ENCODE measurements at regions not wholly inside any gene's neighbourhood (a gene's known extent, or its start where the extent isn't known, plus 50 kb on each side); places are given as distances from the start of the nearest gene placed in this dataset.

GRCh38 chr6:21807299-21808044 lies 213.9 kb downstream of the SOX4 start:
- Mint-ChIP-seq H3K36me3 (ENCODE audit: low read depth) (no peaks in the 10 kb centered on the region), H3K4me3 (no peak overlapping the region), H3K4me1 (no peaks in the 10 kb centered on the region), H3K27ac (no peak overlapping the region), H3K27me3 (no peaks in the 10 kb centered on the region)
- H3K9me3 ChIP-seq (ENCODE audit: control insufficient read depth, low read length, poor library complexity, severe bottlenecking) = no peaks in the 10 kb centered on the region
- no peak for DNase-seq
- no peak for ATAC-seq

- DNase-seq = no peak
- H3K27me3 Mint-ChIP-seq = no peaks in the 10 kb centered on the region
- H3K36me3 Mint-ChIP-seq (ENCODE audit: low read depth) = no peaks in the 10 kb centered on the region
- H3K4me3 Mint-ChIP-seq = no peak overlapping the region
- ATAC-seq = no peak
- H3K9me3 ChIP-seq (ENCODE audit: control insufficient read depth, low read length, poor library complexity, severe bottlenecking) = no peaks in the 10 kb centered on the region
- no peak overlapping the region for H3K27ac Mint-ChIP-seq
- no peaks in the 10 kb centered on the region for H3K4me1 Mint-ChIP-seq
Measured at GRCh38 chr6:21808045-21808470, 214.5 kb downstream of the SOX4 start.

- no peaks in the 10 kb centered on the region for H3K36me3 Mint-ChIP-seq (ENCODE audit: low read depth)
- no peak overlapping the region for H3K4me3 Mint-ChIP-seq
- ATAC-seq = no peak
Measured at GRCh38 chr6:21808551-21809242, 215.1 kb downstream of the SOX4 start.

GRCh38 chr6:21811484-21811883 lies 217.9 kb downstream of the SOX4 start:
- DNase-seq (no peak), ATAC-seq (no peak)
- Mint-ChIP-seq H3K4me3 (no peak overlapping the region), H3K27ac (no peak overlapping the region), H3K36me3 (ENCODE audit: low read depth) (no peaks in the 10 kb centered on the region), H3K27me3 (no peaks in the 10 kb centered on the region), H3K4me1 (no peaks in the 10 kb centered on the region)
- no peaks in the 10 kb centered on the region for H3K9me3 ChIP-seq (ENCODE audit: control insufficient read depth, low read length, poor library complexity, severe bottlenecking)

More at GRCh38 chr6:21808551-21809242, 215.1 kb downstream of the SOX4 start:
- no peaks in the 10 kb centered on the region for H3K4me1 Mint-ChIP-seq
- no peak overlapping the region for H3K27ac Mint-ChIP-seq
- no peak for DNase-seq
- no peaks in the 10 kb centered on the region for H3K9me3 ChIP-seq (ENCODE audit: control insufficient read depth, low read length, poor library complexity, severe bottlenecking)
- H3K27me3 Mint-ChIP-seq = no peaks in the 10 kb centered on the region

GRCh38 chr6:21816231-21816630 lies 222.7 kb downstream of the SOX4 start:
- Mint-ChIP-seq H3K36me3 (ENCODE audit: low read depth) (no peaks in the 10 kb centered on the region), H3K27me3 (no peaks in the 10 kb centered on the region), H3K4me1 (no peaks in the 10 kb centered on the region), H3K4me3 (no peak overlapping the region), H3K27ac (no peak overlapping the region)
- DNase-seq (no peak), ATAC-seq (no peak)
- no peaks in the 10 kb centered on the region for H3K9me3 ChIP-seq (ENCODE audit: control insufficient read depth, low read length, poor library complexity, severe bottlenecking)

- H3K36me3 Mint-ChIP-seq (ENCODE audit: low read depth) = no peaks in the 10 kb centered on the region
- no peaks in the 10 kb centered on the region for H3K9me3 ChIP-seq (ENCODE audit: control insufficient read depth, low read length, poor library complexity, severe bottlenecking)
- no peak for ATAC-seq
Measured at GRCh38 chr6:21820442-21820841, 226.9 kb downstream of the SOX4 start.

GRCh38 chr6:21823371-21823770 lies 229.8 kb downstream of the SOX4 start:
- H3K36me3 Mint-ChIP-seq (ENCODE audit: low read depth) = no peaks in the 10 kb centered on the region
- no peaks in the 10 kb centered on the region for H3K4me1 Mint-ChIP-seq
- H3K4me3 Mint-ChIP-seq = no peak overlapping the region
- no peaks in the 10 kb centered on the region for H3K9me3 ChIP-seq (ENCODE audit: control insufficient read depth, low read length, poor library complexity, severe bottlenecking)
- DNase-seq (no peak), ATAC-seq (no peak)
- no peaks in the 10 kb centered on the region for H3K27me3 Mint-ChIP-seq
- no peak overlapping the region for H3K27ac Mint-ChIP-seq

More at GRCh38 chr6:21820442-21820841, 226.9 kb downstream of the SOX4 start:
- no peak for DNase-seq
- Mint-ChIP-seq H3K27ac (no peak overlapping the region), H3K4me1 (no peaks in the 10 kb centered on the region), H3K4me3 (no peak overlapping the region), H3K27me3 (no peaks in the 10 kb centered on the region)

GRCh38 chr6:21824431-21825177 lies 231.1 kb downstream of the SOX4 start:
- Mint-ChIP-seq H3K27ac (no peak overlapping the region), H3K4me3 (no peak overlapping the region), H3K27me3 (no peaks in the 10 kb centered on the region), H3K4me1 (no peaks in the 10 kb centered on the region), H3K36me3 (ENCODE audit: low read depth) (no peaks in the 10 kb centered on the region)
- no peak for DNase-seq
- no peak for ATAC-seq
- H3K9me3 ChIP-seq (ENCODE audit: control insufficient read depth, low read length, poor library complexity, severe bottlenecking) = no peaks in the 10 kb centered on the region

GRCh38 chr6:21826023-21826422 lies 232.5 kb downstream of the SOX4 start:
- no peaks in the 10 kb centered on the region for H3K27me3 Mint-ChIP-seq
- no peaks in the 10 kb centered on the region for H3K4me1 Mint-ChIP-seq
- H3K27ac Mint-ChIP-seq = no peak overlapping the region
- H3K36me3 Mint-ChIP-seq (ENCODE audit: low read depth) = no peaks in the 10 kb centered on the region
- no peak overlapping the region for H3K4me3 Mint-ChIP-seq
- no peaks in the 10 kb centered on the region for H3K9me3 ChIP-seq (ENCODE audit: control insufficient read depth, low read length, poor library complexity, severe bottlenecking)
- ATAC-seq (no peak), DNase-seq (no peak)

- no peaks in the 10 kb centered on the region for H3K36me3 Mint-ChIP-seq (ENCODE audit: low read depth)
- no peak overlapping the region for H3K4me3 Mint-ChIP-seq
- no peak overlapping the region for H3K27ac Mint-ChIP-seq
- no peaks in the 10 kb centered on the region for H3K4me1 Mint-ChIP-seq
- DNase-seq (no peak), ATAC-seq (no peak)
- no peaks in the 10 kb centered on the region for H3K27me3 Mint-ChIP-seq
- H3K9me3 ChIP-seq (ENCODE audit: control insufficient read depth, low read length, poor library complexity, severe bottlenecking) = no peaks in the 10 kb centered on the region
Measured at GRCh38 chr6:21826904-21827303, 233.4 kb downstream of the SOX4 start.

- no peaks in the 10 kb centered on the region for H3K9me3 ChIP-seq (ENCODE audit: control insufficient read depth, low read length, poor library complexity, severe bottlenecking)
- no peak for ATAC-seq
- H3K27ac Mint-ChIP-seq = no peak overlapping the region
- H3K4me1 Mint-ChIP-seq = no peaks in the 10 kb centered on the region
- no peaks in the 10 kb centered on the region for H3K27me3 Mint-ChIP-seq
- H3K4me3 Mint-ChIP-seq = no peak overlapping the region
- DNase-seq = no peak
- H3K36me3 Mint-ChIP-seq (ENCODE audit: low read depth) = no peaks in the 10 kb centered on the region
Measured at GRCh38 chr6:21827425-21828202, 234.1 kb downstream of the SOX4 start.

GRCh38 chr6:21828704-21829103 lies 235.2 kb downstream of the SOX4 start:
- no peaks in the 10 kb centered on the region for H3K9me3 ChIP-seq (ENCODE audit: control insufficient read depth, low read length, poor library complexity, severe bottlenecking)
- Mint-ChIP-seq H3K36me3 (ENCODE audit: low read depth) (no peaks in the 10 kb centered on the region), H3K4me1 (no peaks in the 10 kb centered on the region), H3K27me3 (no peaks in the 10 kb centered on the region), H3K4me3 (no peak overlapping the region), H3K27ac (no peak overlapping the region)
- DNase-seq (no peak), ATAC-seq (no peak)

GRCh38 chr6:21829126-21829525 lies 235.6 kb downstream of the SOX4 start:
- H3K27me3 Mint-ChIP-seq = no peaks in the 10 kb centered on the region

More at GRCh38 chr6:21829126-21829525, 235.6 kb downstream of the SOX4 start:
- DNase-seq = no peak
- ATAC-seq = no peak
- H3K9me3 ChIP-seq (ENCODE audit: control insufficient read depth, low read length, poor library complexity, severe bottlenecking) = no peaks in the 10 kb centered on the region
- no peaks in the 10 kb centered on the region for H3K36me3 Mint-ChIP-seq (ENCODE audit: low read depth)
- no peaks in the 10 kb centered on the region for H3K4me1 Mint-ChIP-seq
- H3K4me3 Mint-ChIP-seq = no peak overlapping the region
- H3K27ac Mint-ChIP-seq = no peak overlapping the region
